Right atrium auricular region (tissue), 2 donors: ENCODE measurements at regions not wholly inside any gene's neighbourhood (a gene's known extent, or its start where the extent isn't known, plus 50 kb on each side); places are given as distances from the start of the nearest gene placed in this dataset.

Experiments
- DNase-seq: peaks from one replicate; pipeline ENCODE4 v3.0.0-alpha.2; 2019; ENCODE audit warnings: low spot score
- H3K27ac ChIP-seq, 2 donors: fragments of 200-600 bp; sonication (generic); 1 replicate in 1 of 2; 2 replicates in 1 of 2; pipeline ENCODE4 v1.5.1; 2016 to 2019
- H3K27me3 ChIP-seq, 2 donors: fragments of 200-600 bp; sonication (generic); one replicate each; pipeline versions ENCODE4 v1.5.1 to v1.6.0; 2017 to 2019
- H3K36me3 ChIP-seq: fragments of 200-600 bp; sonication (generic); one replicate; pipeline ENCODE4 v1.5.1; 2016
- H3K4me1 ChIP-seq, 2 donors: fragments of 200-600 bp; sonication (generic); one replicate each; pipeline versions ENCODE4 v1.5.1 to v1.6.0; 2017 to 2019
- H3K4me3 ChIP-seq, 2 donors: fragments of 200-600 bp; sonication (generic); 1 replicate in 1 of 2; 2 replicates in 1 of 2; pipeline ENCODE4 v1.5.1; 2017 to 2019; ENCODE audit warnings: mild to moderate bottlenecking in 1 of 2, moderate library complexity in 1 of 2
- H3K9me3 ChIP-seq, 2 donors: fragments of 200-600 bp; sonication (generic); one replicate each; pipeline ENCODE4 v1.5.1; 2019
- TF ChIP-seq, protein P1 (sequence below), 2 donors: fragments of 200-600 bp; sonication (generic); IDR thresholded peaks; one replicate each; pipeline ENCODE4 v1.5.1; 2019; ENCODE audit warnings: antibody characterized with exemption in 2 of 2

DNA sequence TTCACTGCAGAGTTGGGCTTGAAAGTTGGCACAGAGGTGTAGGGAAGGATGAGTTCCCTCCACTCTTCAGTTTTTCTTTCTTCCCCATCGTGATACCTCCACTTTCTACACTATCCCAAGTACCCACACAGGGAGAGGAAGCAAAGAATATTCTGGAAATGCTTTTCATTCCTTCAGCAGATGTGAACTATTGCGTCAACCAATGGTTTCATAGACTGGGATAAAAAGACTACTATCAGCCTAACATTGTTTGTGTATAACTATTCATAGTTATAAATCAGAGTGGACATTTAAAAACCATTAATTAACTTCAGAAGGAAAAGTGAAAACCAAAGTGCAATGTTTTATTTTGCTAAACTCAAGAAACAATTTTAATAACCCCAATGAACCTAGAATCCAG is 63.6 kb upstream of the MAMDC2 start:
- H3K4me3 ChIP-seq, result no peak overlapping the region
- no peaks in the 10 kb centered on the region for H3K9me3 ChIP-seq
- DNase-seq, result no peak
- H3K4me1 ChIP-seq, result no peaks in the 10 kb centered on the region
- TF ChIP-seq, protein P1, sequence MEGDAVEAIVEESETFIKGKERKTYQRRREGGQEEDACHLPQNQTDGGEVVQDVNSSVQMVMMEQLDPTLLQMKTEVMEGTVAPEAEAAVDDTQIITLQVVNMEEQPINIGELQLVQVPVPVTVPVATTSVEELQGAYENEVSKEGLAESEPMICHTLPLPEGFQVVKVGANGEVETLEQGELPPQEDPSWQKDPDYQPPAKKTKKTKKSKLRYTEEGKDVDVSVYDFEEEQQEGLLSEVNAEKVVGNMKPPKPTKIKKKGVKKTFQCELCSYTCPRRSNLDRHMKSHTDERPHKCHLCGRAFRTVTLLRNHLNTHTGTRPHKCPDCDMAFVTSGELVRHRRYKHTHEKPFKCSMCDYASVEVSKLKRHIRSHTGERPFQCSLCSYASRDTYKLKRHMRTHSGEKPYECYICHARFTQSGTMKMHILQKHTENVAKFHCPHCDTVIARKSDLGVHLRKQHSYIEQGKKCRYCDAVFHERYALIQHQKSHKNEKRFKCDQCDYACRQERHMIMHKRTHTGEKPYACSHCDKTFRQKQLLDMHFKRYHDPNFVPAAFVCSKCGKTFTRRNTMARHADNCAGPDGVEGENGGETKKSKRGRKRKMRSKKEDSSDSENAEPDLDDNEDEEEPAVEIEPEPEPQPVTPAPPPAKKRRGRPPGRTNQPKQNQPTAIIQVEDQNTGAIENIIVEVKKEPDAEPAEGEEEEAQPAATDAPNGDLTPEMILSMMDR (IDR thresholded peaks at IDR 0.05), result no peak
- H3K27me3 ChIP-seq, result no peaks in the 10 kb centered on the region
- no peak overlapping the region for H3K27ac ChIP-seq
- H3K36me3 ChIP-seq, result no peaks in the 10 kb centered on the region

DNA sequence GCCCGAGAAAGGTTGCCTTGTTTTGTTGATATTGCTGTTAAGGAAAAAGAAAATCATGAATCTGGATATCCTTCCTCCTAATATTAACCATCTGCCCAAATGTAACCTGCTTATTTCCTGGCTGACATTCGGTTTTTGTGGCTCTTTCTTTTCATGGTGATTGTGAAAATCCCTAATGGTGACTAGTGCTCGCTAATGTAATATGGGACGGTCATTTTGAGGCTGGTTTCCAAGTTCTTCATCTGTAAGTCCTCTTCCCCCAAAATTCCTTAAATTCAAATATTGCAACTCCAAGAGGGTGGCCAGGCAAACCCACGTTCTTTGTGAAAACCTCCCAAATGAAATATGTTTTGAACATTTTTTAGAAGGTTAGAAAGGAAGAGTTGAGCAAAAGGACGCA is 63.1 kb upstream of the MAMDC2 start:
- DNase-seq, result no peak
- no peaks in the 10 kb centered on the region for H3K4me1 ChIP-seq
- TF ChIP-seq, protein P1 (IDR thresholded peaks at IDR 0.05), result no peak
- H3K27me3 ChIP-seq, result no peaks in the 10 kb centered on the region
- no peak overlapping the region for H3K4me3 ChIP-seq
- no peaks in the 10 kb centered on the region for H3K9me3 ChIP-seq
- H3K36me3 ChIP-seq, result no peaks in the 10 kb centered on the region
- H3K27ac ChIP-seq, result no peak overlapping the region

DNA sequence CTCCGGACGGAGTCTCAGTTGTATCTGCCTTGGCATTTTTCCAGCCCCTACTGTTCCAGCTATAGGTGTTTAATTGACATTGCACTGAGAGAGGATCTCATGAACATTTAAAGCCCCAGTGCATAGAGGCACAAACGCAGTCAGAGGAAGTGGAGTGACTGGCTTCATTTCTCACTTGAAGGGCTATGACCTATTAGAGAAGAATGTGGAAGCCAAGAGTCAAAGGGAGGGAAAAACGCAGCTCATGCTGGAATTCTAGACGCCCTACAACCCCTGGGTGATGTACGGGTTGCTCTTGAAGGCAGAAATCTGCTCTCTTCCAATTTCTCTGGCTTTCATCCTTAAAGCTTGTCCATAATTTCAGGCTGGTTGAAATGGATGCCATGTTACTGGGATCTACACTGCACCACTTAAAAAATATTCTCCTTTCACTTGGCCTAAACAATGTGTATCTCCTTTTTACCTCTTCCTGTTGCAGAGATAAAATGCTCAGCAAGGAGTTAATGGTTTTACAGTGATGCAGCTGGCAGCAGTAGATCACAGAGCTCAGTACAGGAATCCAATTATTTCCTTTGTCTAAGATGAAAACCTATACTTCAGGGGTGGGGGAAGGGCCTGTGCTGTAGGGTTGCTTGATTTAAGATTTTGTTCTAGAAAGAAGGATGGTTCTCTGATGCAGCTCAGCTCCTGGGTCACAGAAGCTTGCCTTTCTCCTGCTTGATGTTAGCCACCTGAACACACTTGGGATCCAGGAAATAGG is 61.8 kb upstream of the MAMDC2 start:
- TF ChIP-seq, protein P1 (IDR thresholded peaks at IDR 0.05), result no peak
- no peaks in the 10 kb centered on the region for H3K36me3 ChIP-seq
- no peak overlapping the region for H3K4me3 ChIP-seq
- no peaks in the 10 kb centered on the region for H3K4me1 ChIP-seq
- DNase-seq, result no peak
- H3K9me3 ChIP-seq, result no peaks in the 10 kb centered on the region
- no peak overlapping the region for H3K27ac ChIP-seq
- no peaks in the 10 kb centered on the region for H3K27me3 ChIP-seq

DNA sequence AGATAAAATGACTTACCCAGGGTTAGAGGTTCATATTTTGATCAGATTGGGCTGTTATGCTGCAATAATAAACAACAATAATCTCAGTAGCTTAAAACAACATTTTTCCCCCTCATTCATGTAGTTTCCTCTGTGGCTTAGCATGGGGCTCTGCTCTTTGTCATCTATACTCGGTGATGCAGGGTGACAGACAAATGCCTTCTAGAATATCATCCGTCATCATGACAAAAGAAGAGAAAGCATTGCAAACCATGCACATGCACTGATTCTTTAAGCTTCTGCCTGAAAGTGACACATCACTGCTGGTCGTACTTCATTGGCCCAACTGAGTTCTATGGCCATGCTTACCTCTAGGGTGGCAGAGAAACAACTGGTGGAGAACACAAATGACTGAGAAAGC is 58.8 kb upstream of the MAMDC2 start:
- no peak for DNase-seq
- no peak overlapping the region for H3K27ac ChIP-seq
- H3K36me3 ChIP-seq, result no peaks in the 10 kb centered on the region
- no peak overlapping the region for H3K4me3 ChIP-seq
- TF ChIP-seq, protein P1 (IDR thresholded peaks at IDR 0.05), result no peak
- H3K9me3 ChIP-seq, result no peaks in the 10 kb centered on the region
- no peaks in the 10 kb centered on the region for H3K4me1 ChIP-seq
- no peaks in the 10 kb centered on the region for H3K27me3 ChIP-seq

DNA sequence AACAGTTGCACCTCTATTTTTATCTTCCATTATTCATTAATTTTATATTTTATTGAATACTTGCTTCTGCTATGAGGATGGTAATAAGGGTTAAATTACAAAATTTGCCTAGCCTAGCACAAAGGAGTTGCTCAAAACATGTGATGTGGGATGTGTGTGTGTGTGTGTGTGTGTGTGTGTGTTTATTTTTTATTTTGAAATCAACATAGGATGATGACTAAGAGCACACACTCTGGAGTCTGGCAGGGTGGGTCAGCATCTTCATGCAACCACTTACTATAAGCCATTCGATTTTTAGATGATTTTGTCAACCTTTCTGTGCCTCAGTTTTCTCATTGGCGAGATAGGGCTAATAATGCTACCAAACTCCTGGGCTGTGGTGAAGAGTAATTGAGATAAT is 57.7 kb upstream of the MAMDC2 start:
- TF ChIP-seq, protein P1 (IDR thresholded peaks at IDR 0.05), result no peak
- DNase-seq, result no peak
- Histone ChIP-seq H3K27ac (no peak overlapping the region), H3K4me3 (no peak overlapping the region), H3K36me3 (no peaks in the 10 kb centered on the region), H3K4me1 (no peaks in the 10 kb centered on the region), H3K27me3 (no peaks in the 10 kb centered on the region), H3K9me3 (no peaks in the 10 kb centered on the region)

DNA sequence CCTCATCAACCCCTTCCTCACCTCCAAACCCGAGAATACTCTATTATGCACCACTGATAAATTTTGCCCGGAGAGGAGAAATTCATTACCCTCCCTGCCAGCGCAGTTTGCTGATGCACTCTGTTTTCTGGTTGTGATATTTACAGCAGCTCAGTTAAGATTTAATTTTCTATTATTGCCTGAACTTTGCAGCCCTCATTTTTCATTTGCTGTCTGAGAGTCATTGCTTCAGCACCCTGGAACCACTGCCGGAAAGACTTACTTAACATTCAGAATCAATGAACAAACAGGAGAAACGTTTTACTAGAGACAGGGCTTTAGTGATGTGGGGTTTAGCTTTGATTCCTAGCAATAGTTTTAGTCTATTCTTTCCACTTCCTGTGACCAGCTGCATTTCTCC is 56.7 kb upstream of the MAMDC2 start:
- Histone ChIP-seq H3K36me3 (no peaks in the 10 kb centered on the region), H3K27ac (no peak overlapping the region)
- TF ChIP-seq, protein P1 (IDR thresholded peaks at IDR 0.05), result no peak

More for the DNA sequence above, 56.7 kb upstream of the MAMDC2 start:
- Histone ChIP-seq H3K4me3 (no peak overlapping the region), H3K27me3 (no peaks in the 10 kb centered on the region), H3K4me1 (no peaks in the 10 kb centered on the region), H3K9me3 (no peaks in the 10 kb centered on the region)
- DNase-seq, result no peak
